C4-2B (cell line): ENCODE measurements at regions not wholly inside any gene's neighbourhood (a gene's known extent, or its start where the extent isn't known, plus 50 kb on each side); places are given as distances from the start of the nearest gene placed in this dataset.

ENCODE experiments used
- CTCF ChIP-seq: fragments of 450-650 bp; conservative IDR thresholded peaks from 2 replicates; pipeline ENCODE4 v1.5.1; 2017; ENCODE audit warnings: mild to moderate bottlenecking
- ZFX ChIP-seq: fragments of 450-650 bp; IDR thresholded peaks from 2 replicates; pipeline ENCODE4 v1.6.1; 2017

- TF ChIP-seq CTCF (peak; percentile 11), ZFX (no peak)
Observed at GRCh38 chr6:126628125-126628524, 288.2 kb downstream of the CENPW start.
